ENCODE measurements at regions not wholly inside any gene's neighbourhood (a gene's known extent, or its start where the extent isn't known, plus 50 kb on each side); places are given as distances from the start of the nearest gene placed in this dataset.

DNA sequence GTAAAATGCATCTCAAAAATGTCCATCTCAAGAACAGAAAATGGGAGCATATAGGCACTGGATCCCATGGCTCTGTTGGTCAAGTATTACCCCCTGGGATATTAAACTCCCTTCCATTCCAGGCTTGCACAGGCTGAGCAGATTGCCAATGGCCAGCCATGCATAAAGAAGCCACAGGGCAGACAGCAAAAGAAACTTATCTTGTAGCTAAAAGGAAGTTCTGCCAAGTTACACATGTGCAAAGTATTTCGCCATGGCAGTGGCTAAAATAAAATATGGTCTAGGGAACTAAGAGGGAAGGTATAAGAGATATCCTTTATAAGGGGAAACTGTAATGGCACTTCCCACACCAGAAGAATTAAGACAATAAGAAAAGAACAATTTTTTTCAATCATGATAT is 415.6 kb upstream of the BTBD3 start:
- TF ChIP-seq HDAC2 (IDR thresholded peaks at IDR 0.05; ENCODE audit: borderline replicate concordance in 1 of 2, low read depth in 2 of 2, low read length in 2 of 2) (no peak), NRF1 (IDR thresholded peaks at IDR 0.05; ENCODE audit: low read depth, low read length) (no peak), TCF12 (IDR thresholded peaks at IDR 0.05; ENCODE audit: low read depth, low read length) (no peak), CEBPB (IDR thresholded peaks at IDR 0.05; ENCODE audit: low read depth, low read length) (no peak), POLR2A (IDR thresholded peaks at IDR 0.05; ENCODE audit: control extremely low read depth in 1 of 2, low read depth in 2 of 2, low read length in 2 of 2) (no peak)

Data from H1 (cell line).